ENCODE measurements at regions not wholly inside any gene's neighbourhood (a gene's known extent, or its start where the extent isn't known, plus 50 kb on each side); places are given as distances from the start of the nearest gene placed in this dataset.

DNA sequence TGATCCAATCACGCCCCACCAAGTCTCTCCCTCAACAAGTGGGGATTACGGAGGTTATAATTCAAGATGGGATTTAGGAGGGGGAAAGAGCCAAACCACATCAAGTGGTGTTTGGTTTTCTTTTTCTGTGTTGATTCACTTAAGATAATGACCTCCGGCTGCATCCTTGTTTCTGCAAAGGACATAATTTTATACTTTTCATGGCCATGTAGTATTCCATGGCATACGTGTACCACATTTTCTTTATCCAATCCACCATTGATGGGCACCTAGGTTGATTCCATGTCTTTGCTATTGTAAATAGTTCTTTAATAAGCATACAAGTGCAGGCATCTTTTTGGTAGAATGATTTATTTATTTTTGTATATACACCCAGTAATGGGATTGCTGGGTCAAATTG lies 162.5 kb upstream of the JUN start:
- TF ChIP-seq, protein P1, sequence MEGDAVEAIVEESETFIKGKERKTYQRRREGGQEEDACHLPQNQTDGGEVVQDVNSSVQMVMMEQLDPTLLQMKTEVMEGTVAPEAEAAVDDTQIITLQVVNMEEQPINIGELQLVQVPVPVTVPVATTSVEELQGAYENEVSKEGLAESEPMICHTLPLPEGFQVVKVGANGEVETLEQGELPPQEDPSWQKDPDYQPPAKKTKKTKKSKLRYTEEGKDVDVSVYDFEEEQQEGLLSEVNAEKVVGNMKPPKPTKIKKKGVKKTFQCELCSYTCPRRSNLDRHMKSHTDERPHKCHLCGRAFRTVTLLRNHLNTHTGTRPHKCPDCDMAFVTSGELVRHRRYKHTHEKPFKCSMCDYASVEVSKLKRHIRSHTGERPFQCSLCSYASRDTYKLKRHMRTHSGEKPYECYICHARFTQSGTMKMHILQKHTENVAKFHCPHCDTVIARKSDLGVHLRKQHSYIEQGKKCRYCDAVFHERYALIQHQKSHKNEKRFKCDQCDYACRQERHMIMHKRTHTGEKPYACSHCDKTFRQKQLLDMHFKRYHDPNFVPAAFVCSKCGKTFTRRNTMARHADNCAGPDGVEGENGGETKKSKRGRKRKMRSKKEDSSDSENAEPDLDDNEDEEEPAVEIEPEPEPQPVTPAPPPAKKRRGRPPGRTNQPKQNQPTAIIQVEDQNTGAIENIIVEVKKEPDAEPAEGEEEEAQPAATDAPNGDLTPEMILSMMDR (IDR thresholded peaks at IDR 0.05) = no peak
- no peak for TF ChIP-seq POLR2A (IDR thresholded peaks at IDR 0.05)

Measured in thyroid gland (tissue), 4 donors.